Activated CD8-positive, alpha-beta memory T cell treated with anti-CD3 and anti-CD28 coated beads, Interleukin-2, amount 50 U/mL, for 48 hours (primary cell): ENCODE measurements at regions not wholly inside any gene's neighbourhood (a gene's known extent, or its start where the extent isn't known, plus 50 kb on each side); places are given as distances from the start of the nearest gene placed in this dataset.

ENCODE experiments used
- DNase-seq: peaks from one replicate; pipeline ENCODE4 v3.0.0-alpha.2; 2020

GRCh38 chr18:49655266-49656072 is 93.6 kb downstream of the LIPG start:
- DNase-seq: no peak

- DNase-seq: no peak
Observed at GRCh38 chr18:49654347-49654746, 92.5 kb downstream of the LIPG start.

GRCh38 chr18:49652881-49653724 is 91.2 kb downstream of the LIPG start:
- DNase-seq: no peak

- DNase-seq: no peak
Observed at GRCh38 chr18:49651033-49651432, 89.2 kb downstream of the LIPG start.

- DNase-seq: no peak
Observed at GRCh38 chr18:49650426-49650891, 88.6 kb downstream of the LIPG start.

- no peak for DNase-seq
Observed at GRCh38 chr18:49648811-49649210, 87.0 kb downstream of the LIPG start.
